ENCODE measurements at regions not wholly inside any gene's neighbourhood (a gene's known extent, or its start where the extent isn't known, plus 50 kb on each side); places are given as distances from the start of the nearest gene placed in this dataset.
"Not testable (repeated sequence)": the region's sequence is repeated elsewhere in the genome, so short reads cannot be mapped to it uniquely, and the experiment has no call there.

GRCh38 chr2:38243186-38243880 is 133.7 kb downstream of the ATL2 start:
- DNase-seq, result no peak
- H3K27me3 ChIP-seq (ENCODE audit: control insufficient read depth, insufficient read depth, low read length), result no peaks in the 10 kb centered on the region; the same call in none of the 2 replicates
- no peaks in the 10 kb centered on the region for H3K36me3 ChIP-seq (replicated peaks; ENCODE audit: control insufficient read depth, insufficient read depth, low read length)
- H3K4me3 ChIP-seq (ENCODE audit: insufficient read depth, low read depth, low read length), result no peak overlapping the region

- no peaks in the 10 kb centered on the region for H3K36me3 ChIP-seq (replicated peaks; ENCODE audit: control insufficient read depth, insufficient read depth, low read length)
- H3K27me3 ChIP-seq (ENCODE audit: control insufficient read depth, insufficient read depth, low read length), result no peaks in the 10 kb centered on the region; the same call in none of the 2 replicates
- H3K4me3 ChIP-seq (ENCODE audit: insufficient read depth, low read depth, low read length), result no peak overlapping the region
- DNase-seq, result no peak
Observed at GRCh38 chr2:38239452-38239851, 137.6 kb downstream of the ATL2 start.

GRCh38 chr2:38238705-38239104 is 138.4 kb downstream of the ATL2 start:
- H3K4me3 ChIP-seq (ENCODE audit: insufficient read depth, low read depth, low read length), result not testable (repeated sequence)

GRCh38 chr2:38237311-38237710 is 139.8 kb downstream of the ATL2 start:
- Histone ChIP-seq H3K36me3 (replicated peaks; ENCODE audit: control insufficient read depth, insufficient read depth, low read length) (no peaks in the 10 kb centered on the region), H3K27me3 (ENCODE audit: control insufficient read depth, insufficient read depth, low read length) (no peaks in the 10 kb centered on the region; the same call in none of the 2 replicates), H3K4me3 (ENCODE audit: insufficient read depth, low read depth, low read length) (no peak overlapping the region)
- no peak for DNase-seq

More at GRCh38 chr2:38238705-38239104, 138.4 kb downstream of the ATL2 start:
- DNase-seq; H3K27me3 ChIP-seq (ENCODE audit: control insufficient read depth, insufficient read depth, low read length); H3K36me3 ChIP-seq (replicated peaks; ENCODE audit: control insufficient read depth, insufficient read depth, low read length): not testable (repeated sequence)

- Histone ChIP-seq H3K36me3 (replicated peaks; ENCODE audit: control insufficient read depth, insufficient read depth, low read length) (no peaks in the 10 kb centered on the region), H3K4me3 (ENCODE audit: insufficient read depth, low read depth, low read length) (no peak overlapping the region), H3K27me3 (ENCODE audit: control insufficient read depth, insufficient read depth, low read length) (no peaks in the 10 kb centered on the region)
- peak; percentile 28 for DNase-seq
Observed at GRCh38 chr2:38233231-38233983, 143.7 kb downstream of the ATL2 start.

GRCh38 chr2:38232454-38232853 is 144.6 kb downstream of the ATL2 start:
- no peaks in the 10 kb centered on the region for H3K36me3 ChIP-seq (replicated peaks; ENCODE audit: control insufficient read depth, insufficient read depth, low read length)
- H3K4me3 ChIP-seq (ENCODE audit: insufficient read depth, low read depth, low read length), result no peak overlapping the region
- DNase-seq, result no peak
- H3K27me3 ChIP-seq (ENCODE audit: control insufficient read depth, insufficient read depth, low read length), result no peaks in the 10 kb centered on the region

- H3K27me3 ChIP-seq (ENCODE audit: control insufficient read depth, insufficient read depth, low read length), result no peaks in the 10 kb centered on the region
- no peaks in the 10 kb centered on the region for H3K36me3 ChIP-seq (replicated peaks; ENCODE audit: control insufficient read depth, insufficient read depth, low read length)
- no peak for DNase-seq
- H3K4me3 ChIP-seq (ENCODE audit: insufficient read depth, low read depth, low read length), result no peak overlapping the region
Observed at GRCh38 chr2:38230756-38231155, 146.3 kb downstream of the ATL2 start.

- DNase-seq, result no peak
- no peak overlapping the region for H3K4me3 ChIP-seq (ENCODE audit: insufficient read depth, low read depth, low read length)
- H3K27me3 ChIP-seq (ENCODE audit: control insufficient read depth, insufficient read depth, low read length), result no peaks in the 10 kb centered on the region; the same call in 1 of the 2 replicates
- no peaks in the 10 kb centered on the region for H3K36me3 ChIP-seq (replicated peaks; ENCODE audit: control insufficient read depth, insufficient read depth, low read length)
Observed at GRCh38 chr2:38228753-38229152, 148.3 kb downstream of the ATL2 start.

GRCh38 chr2:38224821-38225437 is 149.0 kb upstream of the CYP1B1 start:
- no peak overlapping the region for H3K4me3 ChIP-seq (ENCODE audit: insufficient read depth, low read depth, low read length)
- DNase-seq, result peak; percentile 50

GRCh38 chr2:38224181-38224580 is 148.2 kb upstream of the CYP1B1 start:
- H3K4me3 ChIP-seq (ENCODE audit: insufficient read depth, low read depth, low read length), result no peak overlapping the region
- H3K36me3 ChIP-seq (replicated peaks; ENCODE audit: control insufficient read depth, insufficient read depth, low read length), result no peaks in the 10 kb centered on the region
- H3K27me3 ChIP-seq (ENCODE audit: control insufficient read depth, insufficient read depth, low read length), result no peaks in the 10 kb centered on the region; the same call in 1 of the 2 replicates
- DNase-seq, result no peak

More at GRCh38 chr2:38224821-38225437, 149.0 kb upstream of the CYP1B1 start:
- no peaks in the 10 kb centered on the region for H3K36me3 ChIP-seq (replicated peaks; ENCODE audit: control insufficient read depth, insufficient read depth, low read length)
- no peaks in the 10 kb centered on the region; the same call in 1 of the 2 replicates for H3K27me3 ChIP-seq (ENCODE audit: control insufficient read depth, insufficient read depth, low read length)

GRCh38 chr2:38223256-38223655 is 147.3 kb upstream of the CYP1B1 start:
- DNase-seq, result no peak
- Histone ChIP-seq H3K27me3 (ENCODE audit: control insufficient read depth, insufficient read depth, low read length) (no peaks in the 10 kb centered on the region; the same call in 1 of the 2 replicates), H3K4me3 (ENCODE audit: insufficient read depth, low read depth, low read length) (no peak overlapping the region), H3K36me3 (replicated peaks; ENCODE audit: control insufficient read depth, insufficient read depth, low read length) (no peaks in the 10 kb centered on the region)

GRCh38 chr2:38220164-38220563 is 144.2 kb upstream of the CYP1B1 start:
- no peaks in the 10 kb centered on the region for H3K27me3 ChIP-seq (ENCODE audit: control insufficient read depth, insufficient read depth, low read length)
- DNase-seq, result no peak
- no peak overlapping the region for H3K4me3 ChIP-seq (ENCODE audit: insufficient read depth, low read depth, low read length)
- no peaks in the 10 kb centered on the region for H3K36me3 ChIP-seq (replicated peaks; ENCODE audit: control insufficient read depth, insufficient read depth, low read length)

- DNase-seq, result no peak
- no peaks in the 10 kb centered on the region for H3K36me3 ChIP-seq (replicated peaks; ENCODE audit: control insufficient read depth, insufficient read depth, low read length)
Observed at GRCh38 chr2:38218995-38219394, 143.0 kb upstream of the CYP1B1 start.

GRCh38 chr2:38218591-38218991 is 142.6 kb upstream of the CYP1B1 start:
- no peak for DNase-seq
- Histone ChIP-seq H3K27me3 (ENCODE audit: control insufficient read depth, insufficient read depth, low read length) (no peaks in the 10 kb centered on the region), H3K36me3 (replicated peaks; ENCODE audit: control insufficient read depth, insufficient read depth, low read length) (no peaks in the 10 kb centered on the region), H3K4me3 (ENCODE audit: insufficient read depth, low read depth, low read length) (no peak overlapping the region)

More at GRCh38 chr2:38218995-38219394, 143.0 kb upstream of the CYP1B1 start:
- H3K27me3 ChIP-seq (ENCODE audit: control insufficient read depth, insufficient read depth, low read length), result no peaks in the 10 kb centered on the region
- no peak overlapping the region for H3K4me3 ChIP-seq (ENCODE audit: insufficient read depth, low read depth, low read length)

All from H7 (cell line).